ENCODE measurements at regions not wholly inside any gene's neighbourhood (a gene's known extent, or its start where the extent isn't known, plus 50 kb on each side); places are given as distances from the start of the nearest gene placed in this dataset.

DNA sequence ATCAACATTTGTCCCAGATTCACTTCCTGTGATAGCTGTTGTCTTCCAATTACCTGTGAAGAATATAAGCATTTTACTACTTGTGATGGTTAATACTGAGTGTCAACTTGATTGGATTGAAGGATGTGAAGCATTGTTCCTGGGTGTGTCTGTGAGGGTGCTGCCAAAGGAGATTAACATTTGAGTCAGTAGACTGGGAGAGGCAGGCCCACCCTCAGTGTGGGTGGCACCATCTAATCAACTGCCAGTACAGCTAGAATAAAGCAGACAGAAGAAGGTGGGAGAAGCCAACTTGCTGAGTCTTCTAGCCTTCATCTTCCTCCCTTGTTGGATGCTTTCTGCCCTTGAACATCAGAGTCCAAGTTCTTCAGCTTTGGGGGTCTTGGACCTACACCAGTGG, 660.4 kb upstream of the GOT2 start:
- Histone ChIP-seq H3K9me3 (replicated peaks; ENCODE audit: control insufficient read depth, insufficient read depth, low read depth, low read length) (no peaks in the 10 kb centered on the region), H3K27ac (ENCODE audit: extremely low read depth, low read depth, low read length) (no peak overlapping the region), H4K20me1 (replicated peaks; ENCODE audit: control insufficient read depth, insufficient read depth, low read length) (no peaks in the 10 kb centered on the region), H3K4me2 (ENCODE audit: insufficient read depth, low read length) (no peak overlapping the region), H3K9me1 (ENCODE audit: control insufficient read depth, insufficient read depth, low read length) (no peaks in the 10 kb centered on the region), H3K36me3 (ENCODE audit: control insufficient read depth, insufficient read depth, low read length) (no peaks in the 10 kb centered on the region), H3K4me1 (replicated peaks in 1 of 2; ENCODE audit: control insufficient read depth in 2 of 2, insufficient read depth in 2 of 2, low read length in 2 of 2) (no peaks in the 10 kb centered on the region), H3K79me2 (ENCODE audit: control insufficient read depth, insufficient read depth, low read length) (no peaks in the 10 kb centered on the region), H3K27me3 (ENCODE audit: control insufficient read depth in 2 of 2, insufficient read depth in 2 of 2, low read length in 2 of 2) (no peaks in the 10 kb centered on the region), H3K9ac (ENCODE audit: insufficient read depth in 1 of 2, low read depth in 2 of 2, low read length in 2 of 2) (no peak overlapping the region), H2AFZ (ENCODE audit: low read depth, low read length) (no peak overlapping the region), H3K4me3 (no peak overlapping the region)
- intact Hi-C loops (cut with micrococcal nuclease) (no loop called here), in situ Hi-C loops (cut with MboI) (no loop called here)
- BruUV-seq (replicated peaks) = no TSS peak
- CTCF ChIA-PET (ENCODE audit: low intra/inter-chr PET ratio) = no interaction called here
- POLR2A ChIA-PET = no interaction called here
- no peak for ATAC-seq
- TF ChIP-seq CCAR2 (IDR thresholded peaks at IDR 0.05; ENCODE audit: low read depth, low read length) = no peak
- TF ChIP-seq, protein P1, sequence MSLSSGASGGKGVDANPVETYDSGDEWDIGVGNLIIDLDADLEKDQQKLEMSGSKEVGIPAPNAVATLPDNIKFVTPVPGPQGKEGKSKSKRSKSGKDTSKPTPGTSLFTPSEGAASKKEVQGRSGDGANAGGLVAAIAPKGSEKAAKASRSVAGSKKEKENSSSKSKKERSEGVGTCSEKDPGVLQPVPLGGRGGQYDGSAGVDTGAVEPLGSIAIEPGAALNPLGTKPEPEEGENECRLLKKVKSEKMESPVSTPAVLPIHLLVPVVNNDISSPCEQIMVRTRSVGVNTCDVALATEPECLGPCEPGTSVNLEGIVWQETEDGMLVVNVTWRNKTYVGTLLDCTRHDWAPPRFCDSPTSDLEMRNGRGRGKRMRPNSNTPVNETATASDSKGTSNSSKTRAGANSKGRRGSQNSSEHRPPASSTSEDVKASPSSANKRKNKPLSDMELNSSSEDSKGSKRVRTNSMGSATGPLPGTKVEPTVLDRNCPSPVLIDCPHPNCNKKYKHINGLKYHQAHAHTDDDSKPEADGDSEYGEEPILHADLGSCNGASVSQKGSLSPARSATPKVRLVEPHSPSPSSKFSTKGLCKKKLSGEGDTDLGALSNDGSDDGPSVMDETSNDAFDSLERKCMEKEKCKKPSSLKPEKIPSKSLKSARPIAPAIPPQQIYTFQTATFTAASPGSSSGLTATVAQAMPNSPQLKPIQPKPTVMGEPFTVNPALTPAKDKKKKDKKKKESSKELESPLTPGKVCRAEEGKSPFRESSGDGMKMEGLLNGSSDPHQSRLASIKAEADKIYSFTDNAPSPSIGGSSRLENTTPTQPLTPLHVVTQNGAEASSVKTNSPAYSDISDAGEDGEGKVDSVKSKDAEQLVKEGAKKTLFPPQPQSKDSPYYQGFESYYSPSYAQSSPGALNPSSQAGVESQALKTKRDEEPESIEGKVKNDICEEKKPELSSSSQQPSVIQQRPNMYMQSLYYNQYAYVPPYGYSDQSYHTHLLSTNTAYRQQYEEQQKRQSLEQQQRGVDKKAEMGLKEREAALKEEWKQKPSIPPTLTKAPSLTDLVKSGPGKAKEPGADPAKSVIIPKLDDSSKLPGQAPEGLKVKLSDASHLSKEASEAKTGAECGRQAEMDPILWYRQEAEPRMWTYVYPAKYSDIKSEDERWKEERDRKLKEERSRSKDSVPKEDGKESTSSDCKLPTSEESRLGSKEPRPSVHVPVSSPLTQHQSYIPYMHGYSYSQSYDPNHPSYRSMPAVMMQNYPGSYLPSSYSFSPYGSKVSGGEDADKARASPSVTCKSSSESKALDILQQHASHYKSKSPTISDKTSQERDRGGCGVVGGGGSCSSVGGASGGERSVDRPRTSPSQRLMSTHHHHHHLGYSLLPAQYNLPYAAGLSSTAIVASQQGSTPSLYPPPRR (CRISPR knock-in tag; IDR thresholded peaks at IDR 0.05; ENCODE audit: borderline replicate concordance) = no peak
- TF ChIP-seq, protein P2, sequence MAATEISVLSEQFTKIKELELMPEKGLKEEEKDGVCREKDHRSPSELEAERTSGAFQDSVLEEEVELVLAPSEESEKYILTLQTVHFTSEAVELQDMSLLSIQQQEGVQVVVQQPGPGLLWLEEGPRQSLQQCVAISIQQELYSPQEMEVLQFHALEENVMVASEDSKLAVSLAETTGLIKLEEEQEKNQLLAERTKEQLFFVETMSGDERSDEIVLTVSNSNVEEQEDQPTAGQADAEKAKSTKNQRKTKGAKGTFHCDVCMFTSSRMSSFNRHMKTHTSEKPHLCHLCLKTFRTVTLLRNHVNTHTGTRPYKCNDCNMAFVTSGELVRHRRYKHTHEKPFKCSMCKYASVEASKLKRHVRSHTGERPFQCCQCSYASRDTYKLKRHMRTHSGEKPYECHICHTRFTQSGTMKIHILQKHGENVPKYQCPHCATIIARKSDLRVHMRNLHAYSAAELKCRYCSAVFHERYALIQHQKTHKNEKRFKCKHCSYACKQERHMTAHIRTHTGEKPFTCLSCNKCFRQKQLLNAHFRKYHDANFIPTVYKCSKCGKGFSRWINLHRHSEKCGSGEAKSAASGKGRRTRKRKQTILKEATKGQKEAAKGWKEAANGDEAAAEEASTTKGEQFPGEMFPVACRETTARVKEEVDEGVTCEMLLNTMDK (IDR thresholded peaks at IDR 0.05; ENCODE audit: borderline replicate concordance, insufficient read depth, low read depth, low read length, poor library complexity, severe bottlenecking) = no peak
- no peak for DNase-seq (ENCODE audit: extremely low read depth in 1 of 4, low spot score in 3 of 4)
- no peak for FAIRE-seq
